H9 (cell line): ENCODE measurements at regions not wholly inside any gene's neighbourhood (a gene's known extent, or its start where the extent isn't known, plus 50 kb on each side); places are given as distances from the start of the nearest gene placed in this dataset.

Experiments used
- DNase-seq: peaks from one replicate; pipeline ENCODE4 v3.0.0-alpha.2; 2017
- H2AFZ ChIP-seq: one replicate; pipeline ENCODE4 v1.6.1; 2013; ENCODE audit warnings: mild to moderate bottlenecking, low read length, control low read depth, moderate library complexity
- H2AK5ac ChIP-seq: 2 replicates; pipeline ENCODE4 v1.6.1; 2013; ENCODE audit warnings: low read length, control low read depth, mixed read lengths; ENCODE audit not compliant: insufficient read length
- H2BK120ac ChIP-seq: one replicate; pipeline ENCODE4 v1.6.1; 2013; ENCODE audit warnings: low read depth, mild to moderate bottlenecking, low read length, control low read depth, inconsistent platforms; ENCODE audit not compliant: poor library complexity, severe bottlenecking
- H2BK12ac ChIP-seq: 2 replicates; pipeline ENCODE4 v1.6.1; 2013; ENCODE audit warnings: low read length, control low read depth, mixed read lengths, low read depth; ENCODE audit not compliant: insufficient read length
- H2BK15ac ChIP-seq: 2 replicates; pipeline ENCODE4 v1.6.1; 2013; ENCODE audit warnings: low read depth, low read length, control low read depth
- H2BK20ac ChIP-seq: one replicate; pipeline ENCODE4 v1.6.1; 2013; ENCODE audit warnings: low read depth, mild to moderate bottlenecking, low read length, control low read depth, inconsistent platforms; ENCODE audit not compliant: poor library complexity, severe bottlenecking
- H2BK5ac ChIP-seq: 2 replicates; pipeline ENCODE4 v1.6.1; 2013; ENCODE audit warnings: low read length, control low read depth, mixed read lengths; ENCODE audit not compliant: insufficient read length
- H3K14ac ChIP-seq: 2 replicates; pipeline ENCODE4 v1.6.1; 2013; ENCODE audit warnings: low read length, control low read depth; ENCODE audit not compliant: insufficient read depth
- H3K18ac ChIP-seq: 2 replicates; pipeline ENCODE4 v1.6.1; 2013; ENCODE audit warnings: low read depth, mild to moderate bottlenecking, mixed read lengths, low read length, control low read depth; ENCODE audit not compliant: insufficient read length
- H3K23ac ChIP-seq: 2 replicates; pipeline ENCODE4 v1.6.1; 2013; ENCODE audit warnings: low read length, control low read depth, mixed read lengths, low read depth; ENCODE audit not compliant: insufficient read length
- H3K23me2 ChIP-seq: 2 replicates; pipeline ENCODE4 v1.6.1; 2013; ENCODE audit warnings: low read depth, mild to moderate bottlenecking, mixed read lengths, low read length, control low read depth; ENCODE audit not compliant: insufficient read length, poor library complexity, severe bottlenecking
- H3K27ac ChIP-seq: 2 replicates; pipeline ENCODE4 v1.5.1; 2013; ENCODE audit warnings: low read length, control low read depth, mixed read lengths, low read depth; ENCODE audit not compliant: insufficient read length
- H3K27me3 ChIP-seq: 2 replicates; pipeline ENCODE4 v1.6.1; 2013; ENCODE audit warnings: low read length, control low read depth, inconsistent platforms; ENCODE audit not compliant: insufficient read depth
- H3K4ac ChIP-seq: 2 replicates; pipeline ENCODE4 v1.6.1; 2013; ENCODE audit warnings: low read depth, mild to moderate bottlenecking, control low read depth, inconsistent platforms, low read length, moderate library complexity
- H3K4me1 ChIP-seq: 2 replicates; pipeline ENCODE4 v1.6.1; 2013; ENCODE audit warnings: low read length, control low read depth, inconsistent platforms; ENCODE audit not compliant: insufficient read depth
- H3K4me2 ChIP-seq: 2 replicates; pipeline ENCODE4 v1.6.1; 2013; ENCODE audit warnings: low read length, control low read depth, mixed read lengths; ENCODE audit not compliant: insufficient read length, insufficient read depth
- H3K56ac ChIP-seq: 2 replicates; pipeline ENCODE4 v1.6.1; 2013; ENCODE audit warnings: low read depth, mild to moderate bottlenecking, mixed read lengths, low read length, control low read depth; ENCODE audit not compliant: insufficient read length
- H3K79me1 ChIP-seq: 2 replicates; pipeline ENCODE4 v1.6.1; 2013; ENCODE audit warnings: low read depth, mild to moderate bottlenecking, moderate library complexity, low read length, control low read depth, inconsistent platforms; ENCODE audit not compliant: insufficient read depth, poor library complexity, severe bottlenecking
- H3K79me2 ChIP-seq: 2 replicates; pipeline ENCODE4 v1.6.1; 2013; ENCODE audit warnings: low read length, control low read depth, inconsistent platforms; ENCODE audit not compliant: insufficient read depth
- H3K9ac ChIP-seq: 2 replicates; pipeline ENCODE4 v1.6.1; 2013; ENCODE audit warnings: low read length, control low read depth, mixed read lengths; ENCODE audit not compliant: insufficient read length; ENCODE audit errors: extremely low read depth
- H3K9me3 ChIP-seq: one replicate; pipeline ENCODE4 v1.6.1; 2013; ENCODE audit warnings: low read depth, low read length, inconsistent platforms; ENCODE audit not compliant: control insufficient read depth
- H3T11ph ChIP-seq: one replicate; pipeline ENCODE4 v1.6.1; 2013; ENCODE audit warnings: mild to moderate bottlenecking, low read length, control low read depth, inconsistent platforms
- H4K20me1 ChIP-seq: one replicate; pipeline ENCODE4 v1.6.1; 2013; ENCODE audit not compliant: control insufficient read depth, insufficient read length, insufficient read depth
- H4K5ac ChIP-seq: 2 replicates; pipeline ENCODE4 v1.6.1; 2013; ENCODE audit warnings: low read depth, mild to moderate bottlenecking, mixed read lengths, low read length, control low read depth; ENCODE audit not compliant: insufficient read length
- H4K8ac ChIP-seq: replicated peaks from 2 replicates; pipeline ENCODE4 v1.6.1; 2013; ENCODE audit warnings: low read length, control low read depth, mixed read lengths, low read depth; ENCODE audit not compliant: insufficient read length
- H4K91ac ChIP-seq: 2 replicates; pipeline ENCODE4 v1.6.1; 2013; ENCODE audit warnings: low read depth, mild to moderate bottlenecking, moderate library complexity, mixed read lengths, low read length, control low read depth; ENCODE audit not compliant: insufficient read length
- H3K27ac Mint-ChIP-seq, 3 experiments: 2 replicates in 2 of 3; 3 replicates in 1 of 3; pipeline ENCODE4 v1.8.0; 2020 to 2021; ENCODE audit warnings: mixed read lengths in 3 of 3, mild to moderate bottlenecking in 1 of 3, moderate library complexity in 1 of 3
- H3K27me3 Mint-ChIP-seq: 2 replicates; pipeline ENCODE4 v1.8.0; 2021; ENCODE audit warnings: low read depth, mild to moderate bottlenecking, moderate library complexity, mixed read lengths
- H3K36me3 Mint-ChIP-seq, 3 experiments: 2 replicates in 2 of 3; 3 replicates in 1 of 3; pipeline ENCODE4 v1.8.0; 2020 to 2021; ENCODE audit warnings: low read depth in 3 of 3, mixed read lengths in 3 of 3; ENCODE audit not compliant: insufficient read depth in 1 of 3
- H3K4me1 Mint-ChIP-seq, 2 experiments: 2 replicates each; pipeline ENCODE4 v1.8.0; 2020; ENCODE audit warnings: mixed read lengths in 2 of 2
- H3K4me3 Mint-ChIP-seq, 2 experiments: 2 replicates in 1 of 2; 3 replicates in 1 of 2; pipeline ENCODE4 v1.8.0; 2020 to 2021; ENCODE audit warnings: mild to moderate bottlenecking in 2 of 2, mixed read lengths in 2 of 2, moderate library complexity in 1 of 2
- H3K9me3 Mint-ChIP-seq, 2 experiments: 2 replicates in 1 of 2; 3 replicates in 1 of 2; pipeline ENCODE4 v1.8.0; 2020; ENCODE audit warnings: mild to moderate bottlenecking in 2 of 2, mixed read lengths in 2 of 2, moderate library complexity in 1 of 2
- CTCF ChIP-seq: fragments of 200-600 bp; sonication (generic); conservative IDR thresholded peaks from 3 replicates; pipeline ENCODE4 v1.8.0; 2021; ENCODE audit warnings: antibody characterized with exemption, mild to moderate bottlenecking
- WGBS: extraction: QIAGEN DNeasy Blood & Tissue Kit; methylation state at CpG from one replicate; pipeline ENCODE4 v1.1.7; 2013; ENCODE audit warnings: missing lambda C conversion rate, low lambda C conversion rate, mixed read lengths; ENCODE audit not compliant: insufficient read length; ENCODE audit errors: extremely low coverage; 5-methylcytosine and 5-hydroxymethylcytosine counted together

GRCh38 chr14:38930898-38931297 lies 172.1 kb downstream of the SEC23A start:
- Histone ChIP-seq H2AFZ (no peak overlapping the region), H3K9me3 (no peaks in the 10 kb centered on the region), H3K23ac (no peak overlapping the region), H2BK120ac (no peak overlapping the region), H3T11ph (no peak overlapping the region), H3K4ac (no peak overlapping the region), H3K4me2 (no peak overlapping the region), H3K79me2 (no peaks in the 10 kb centered on the region), H4K5ac (no peak overlapping the region), H3K56ac (no peak overlapping the region), H3K27ac (no peak overlapping the region), H2BK12ac (no peak overlapping the region), H2BK5ac (no peak overlapping the region), H2AK5ac (no peak overlapping the region), H3K27me3 (no peaks in the 10 kb centered on the region), H4K20me1 (no peaks in the 10 kb centered on the region), H3K4me1 (peaks cover 5% of the 10 kb centered on the region; the same call in 1 of the 2 replicates), H4K91ac (no peak overlapping the region), H3K79me1 (no peaks in the 10 kb centered on the region), H2BK20ac (no peak overlapping the region), H3K23me2 (no peaks in the 10 kb centered on the region), H4K8ac (no peak overlapping the region), H2BK15ac (no peak overlapping the region), H3K14ac (no peak overlapping the region), H3K18ac (no peak overlapping the region), H3K9ac (no peak overlapping the region)
- peaks cover 13 to 16% of the 10 kb centered on the region in 2 experiments for H3K4me1 Mint-ChIP-seq
- H3K27ac Mint-ChIP-seq: no peak overlapping the region
- no peaks in the 10 kb centered on the region for H3K9me3 Mint-ChIP-seq
- TF ChIP-seq CTCF: no peak
- WGBS: no CpG with 5 or more reads among the region's 1 CpG
- H3K4me3 Mint-ChIP-seq: no peak overlapping the region
- H3K36me3 Mint-ChIP-seq: no peaks in the 10 kb centered on the region
- no peaks in the 10 kb centered on the region for H3K27me3 Mint-ChIP-seq
- DNase-seq: no peak
